Heart left ventricle (tissue), 13 donors: ENCODE measurements at regions not wholly inside any gene's neighbourhood (a gene's known extent, or its start where the extent isn't known, plus 50 kb on each side); places are given as distances from the start of the nearest gene placed in this dataset.

Experiments used
- CTCF ChIP-seq, 12 donors: fragments of 200-600 bp; sonication (generic) in 4 of 12; IDR thresholded peaks; one replicate each; pipeline versions ENCODE4 v1.5.0 to v1.8.0; 2018 to 2022; ENCODE audit warnings: antibody characterized with exemption in 12 of 12, mild to moderate bottlenecking in 5 of 12
- POLR2A ChIP-seq, 2 donors: fragments of 450-650 bp; IDR thresholded peaks; one replicate each; pipeline ENCODE4 v1.6.1; 2017; ENCODE audit warnings: antibody characterized with exemption in 2 of 2, mild to moderate bottlenecking in 2 of 2, moderate library complexity in 2 of 2
- donor health status: ischemic (EF 13 %, LVEDD 7.1; RV severe dilation, severe dysfunction).
- donor health status: DM: no; HTN: yes; CAD: no.
- donor health status: DM: no; HTN: no; CAD: no.
- donor health status: ischemic (EF 25% LVEDD 6.9; RV normal size, moderate dysfunction).
- donor health status: ischemic (EF 25% LVEDD 5.7; RV mildly dilated, moderate dysfunction).
- donor health status: ischemic (EF 35%, LVEDD 5.7; RV mildly dilated, moderate dysfunction).
- donor health status: nonischemic (EF 11% LVEDD 7.7; RV severe dilation, severe dysfunction).
- donor health status: DM: yes; HTN: yes; CAD: no.
- donor health status: PGD.
- donor health status: ischemic (EF 29% LVEDD 5.4; RV normal size, mild dysfunction).
- donor health status: nonischemic (EF 23%, LVEDD 6.1; RV moderate dilation, normal function).

- TF ChIP-seq CTCF (IDR thresholded peaks at IDR 0.05) (no peak), POLR2A (IDR thresholded peaks at IDR 0.05) (no peak)
Measured at GRCh38 chr18:2183432-2183831, 387.9 kb downstream of the METTL4 start.
